ENCODE measurements at regions not wholly inside any gene's neighbourhood (a gene's known extent, or its start where the extent isn't known, plus 50 kb on each side); places are given as distances from the start of the nearest gene placed in this dataset.

DNA sequence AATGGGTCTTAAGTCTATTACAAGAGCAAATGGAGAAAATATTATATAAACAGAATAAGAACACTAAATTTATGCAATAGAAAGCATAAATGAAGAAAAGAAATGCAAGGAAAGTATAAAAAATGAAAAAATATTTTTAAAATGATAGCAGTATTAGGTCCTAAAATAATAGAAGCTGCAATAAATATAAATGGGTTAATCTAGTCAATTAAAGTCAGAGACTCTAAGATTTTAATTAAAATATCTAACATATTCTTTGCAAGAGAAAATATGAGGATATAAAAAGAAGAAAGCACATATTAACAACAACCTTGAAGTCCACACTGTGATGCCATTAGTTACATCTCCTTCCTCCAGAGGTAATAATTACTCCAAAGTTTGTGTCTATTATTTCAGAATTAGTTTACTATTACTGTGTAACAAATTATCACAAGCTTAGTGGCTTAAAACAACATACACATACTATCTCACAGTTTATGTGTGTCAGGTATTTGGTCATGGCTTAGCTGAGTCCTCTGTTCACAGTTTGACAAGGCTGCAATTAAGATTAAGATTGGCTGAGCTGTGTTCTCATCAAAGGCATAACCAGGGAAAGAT, 174.9 kb downstream of the NAA11 start:
- H3K23ac ChIP-seq (ENCODE audit: low read length): no peak overlapping the region
- no peaks in the 10 kb centered on the region for H3K79me2 ChIP-seq (ENCODE audit: control insufficient read depth, insufficient read depth, low read length, poor library complexity)
- no peak overlapping the region for H4K91ac ChIP-seq (ENCODE audit: low read depth, low read length)
- no peaks in the 10 kb centered on the region for H3K79me1 ChIP-seq (ENCODE audit: low read length)
- no peaks in the 10 kb centered on the region for H3K4me1 ChIP-seq (ENCODE audit: control insufficient read depth in 1 of 2, insufficient read depth in 2 of 2, low read length in 2 of 2)
- no peak overlapping the region for H4K8ac ChIP-seq (ENCODE audit: low read depth, low read length)
- no peak overlapping the region for H2BK5ac ChIP-seq (ENCODE audit: low read depth, low read length, poor library complexity)
- H2AFZ ChIP-seq (ENCODE audit: insufficient read depth, low read length, poor library complexity): no peak overlapping the region
- H2BK12ac ChIP-seq (ENCODE audit: low read length): no peak overlapping the region
- no peaks in the 10 kb centered on the region for H3K9me3 ChIP-seq (ENCODE audit: insufficient read depth, low read depth, low read length)
- no peak for DNase-seq
- no peak overlapping the region for H3K27ac ChIP-seq (ENCODE audit: low read depth, low read length)
- no peak overlapping the region for H3K4ac ChIP-seq (ENCODE audit: low read depth, low read length)
- H3K27me3 ChIP-seq (ENCODE audit: insufficient read depth, low read length): no peaks in the 10 kb centered on the region
- H2BK120ac ChIP-seq (ENCODE audit: insufficient read depth, low read length, poor library complexity): no peak overlapping the region
- no peak overlapping the region for H2AK5ac ChIP-seq (ENCODE audit: low read length)
- no peak overlapping the region for H3K9ac ChIP-seq (ENCODE audit: low read length)
- no peak overlapping the region for H3K4me2 ChIP-seq (ENCODE audit: low read length)
- no peak overlapping the region for H3K4me3 ChIP-seq (ENCODE audit: low read depth, low read length)
- H3K36me3 ChIP-seq (ENCODE audit: control insufficient read depth in 1 of 2, insufficient read depth in 2 of 2, low read length in 2 of 2): no peaks in the 10 kb centered on the region
- no peak overlapping the region for H3K14ac ChIP-seq (ENCODE audit: low read length)
- H3K18ac ChIP-seq (ENCODE audit: low read length): no peak overlapping the region
- no peak overlapping the region for H4K12ac ChIP-seq (ENCODE audit: low read depth, low read length)

DNA sequence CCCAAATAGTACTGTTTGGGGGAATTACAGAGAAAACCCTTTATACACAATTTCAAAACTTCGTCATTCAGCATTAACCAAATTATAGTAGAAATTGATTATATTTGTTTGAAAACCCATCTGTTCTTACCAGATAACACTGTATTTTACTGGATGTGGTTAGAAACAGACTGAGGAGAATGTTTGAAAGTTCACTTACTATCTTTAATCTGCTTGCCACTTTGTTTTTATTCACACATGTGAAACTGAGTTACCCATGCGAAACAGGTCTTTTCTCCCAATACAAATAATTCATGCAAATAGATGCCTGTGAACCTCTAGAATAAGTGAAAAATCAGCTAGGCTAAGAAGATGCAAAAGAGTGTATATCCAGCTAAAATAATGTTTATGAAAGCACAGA, 177.5 kb downstream of the NAA11 start:
- no peak overlapping the region for H4K91ac ChIP-seq (ENCODE audit: low read depth, low read length)
- H3K14ac ChIP-seq (ENCODE audit: low read length): no peak overlapping the region
- no peak overlapping the region for H2BK5ac ChIP-seq (ENCODE audit: low read depth, low read length, poor library complexity)
- no peak overlapping the region for H3K4me3 ChIP-seq (ENCODE audit: low read depth, low read length)
- H2BK120ac ChIP-seq (ENCODE audit: insufficient read depth, low read length, poor library complexity): no peak overlapping the region
- no peak overlapping the region for H3K9ac ChIP-seq (ENCODE audit: low read length)
- no peaks in the 10 kb centered on the region for H3K27me3 ChIP-seq (ENCODE audit: insufficient read depth, low read length)
- no peaks in the 10 kb centered on the region for H3K36me3 ChIP-seq (ENCODE audit: control insufficient read depth in 1 of 2, insufficient read depth in 2 of 2, low read length in 2 of 2)
- no peak overlapping the region for H3K23ac ChIP-seq (ENCODE audit: low read length)
- no peak overlapping the region for H4K8ac ChIP-seq (ENCODE audit: low read depth, low read length)
- WGBS (ENCODE audit: extremely low coverage, insufficient coverage, insufficient read length): no CpG with 5 or more reads among the region's 2 CpGs
- H2BK12ac ChIP-seq (ENCODE audit: low read length): no peak overlapping the region
- H4K12ac ChIP-seq (ENCODE audit: low read depth, low read length): no peak overlapping the region
- DNase-seq: no peak
- no peaks in the 10 kb centered on the region for H3K9me3 ChIP-seq (ENCODE audit: insufficient read depth, low read depth, low read length)
- no peak overlapping the region for H3K27ac ChIP-seq (ENCODE audit: low read depth, low read length)
- H2AFZ ChIP-seq (ENCODE audit: insufficient read depth, low read length, poor library complexity): no peak overlapping the region
- H3K4me2 ChIP-seq (ENCODE audit: low read length): no peak overlapping the region
- H3K4ac ChIP-seq (ENCODE audit: low read depth, low read length): no peak overlapping the region
- no peak overlapping the region for H3K18ac ChIP-seq (ENCODE audit: low read length)
- H3K4me1 ChIP-seq (ENCODE audit: control insufficient read depth in 1 of 2, insufficient read depth in 2 of 2, low read length in 2 of 2): no peaks in the 10 kb centered on the region
- H3K79me2 ChIP-seq (ENCODE audit: control insufficient read depth, insufficient read depth, low read length, poor library complexity): no peaks in the 10 kb centered on the region
- H3K79me1 ChIP-seq (ENCODE audit: low read length): no peaks in the 10 kb centered on the region
- H2AK5ac ChIP-seq (ENCODE audit: low read length): no peak overlapping the region

DNA sequence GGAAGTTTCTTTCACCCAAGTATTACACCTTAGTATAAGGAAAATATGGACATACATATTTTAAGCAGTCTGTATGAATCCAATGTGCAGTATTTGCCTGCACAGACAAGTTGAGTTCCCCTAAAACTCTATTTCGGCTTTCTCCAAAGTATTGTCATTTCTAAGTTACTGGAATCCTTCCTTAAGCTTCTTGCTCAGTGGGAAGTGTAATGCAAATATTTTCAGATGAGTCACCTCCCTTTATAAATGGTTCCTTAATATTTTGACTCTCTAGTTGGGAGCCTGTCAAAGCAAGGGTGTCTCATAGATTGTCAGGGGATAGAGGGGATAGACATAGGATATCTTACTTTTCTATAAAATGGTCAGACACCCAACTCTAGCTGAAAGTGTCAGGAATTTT, 178.6 kb downstream of the NAA11 start:
- no peak overlapping the region for H3K9ac ChIP-seq (ENCODE audit: low read length)
- H3K79me1 ChIP-seq (ENCODE audit: low read length): no peaks in the 10 kb centered on the region
- no peak overlapping the region for H4K12ac ChIP-seq (ENCODE audit: low read depth, low read length)
- H2BK12ac ChIP-seq (ENCODE audit: low read length): no peak overlapping the region
- H2BK120ac ChIP-seq (ENCODE audit: insufficient read depth, low read length, poor library complexity): no peak overlapping the region
- H3K23ac ChIP-seq (ENCODE audit: low read length): no peak overlapping the region
- no peak overlapping the region for H3K4ac ChIP-seq (ENCODE audit: low read depth, low read length)
- no peaks in the 10 kb centered on the region for H3K79me2 ChIP-seq (ENCODE audit: control insufficient read depth, insufficient read depth, low read length, poor library complexity)
- H3K4me3 ChIP-seq (ENCODE audit: low read depth, low read length): no peak overlapping the region
- no peak overlapping the region for H3K4me2 ChIP-seq (ENCODE audit: low read length)
- no CpG with 5 or more reads among the region's 1 CpG for WGBS (ENCODE audit: extremely low coverage, insufficient coverage, insufficient read length)
- no peaks in the 10 kb centered on the region for H3K36me3 ChIP-seq (ENCODE audit: control insufficient read depth in 1 of 2, insufficient read depth in 2 of 2, low read length in 2 of 2)
- H2BK5ac ChIP-seq (ENCODE audit: low read depth, low read length, poor library complexity): no peak overlapping the region
- H2AK5ac ChIP-seq (ENCODE audit: low read length): no peak overlapping the region
- H3K4me1 ChIP-seq (ENCODE audit: control insufficient read depth in 1 of 2, insufficient read depth in 2 of 2, low read length in 2 of 2): no peaks in the 10 kb centered on the region
- no peaks in the 10 kb centered on the region for H3K27me3 ChIP-seq (ENCODE audit: insufficient read depth, low read length)
- no peak for DNase-seq
- no peak overlapping the region for H3K27ac ChIP-seq (ENCODE audit: low read depth, low read length)
- no peak overlapping the region for H3K18ac ChIP-seq (ENCODE audit: low read length)
- no peak overlapping the region for H4K91ac ChIP-seq (ENCODE audit: low read depth, low read length)
- no peak overlapping the region for H3K14ac ChIP-seq (ENCODE audit: low read length)
- no peak overlapping the region for H2AFZ ChIP-seq (ENCODE audit: insufficient read depth, low read length, poor library complexity)
- no peak overlapping the region for H4K8ac ChIP-seq (ENCODE audit: low read depth, low read length)
- H3K9me3 ChIP-seq (ENCODE audit: insufficient read depth, low read depth, low read length): no peaks in the 10 kb centered on the region

DNA sequence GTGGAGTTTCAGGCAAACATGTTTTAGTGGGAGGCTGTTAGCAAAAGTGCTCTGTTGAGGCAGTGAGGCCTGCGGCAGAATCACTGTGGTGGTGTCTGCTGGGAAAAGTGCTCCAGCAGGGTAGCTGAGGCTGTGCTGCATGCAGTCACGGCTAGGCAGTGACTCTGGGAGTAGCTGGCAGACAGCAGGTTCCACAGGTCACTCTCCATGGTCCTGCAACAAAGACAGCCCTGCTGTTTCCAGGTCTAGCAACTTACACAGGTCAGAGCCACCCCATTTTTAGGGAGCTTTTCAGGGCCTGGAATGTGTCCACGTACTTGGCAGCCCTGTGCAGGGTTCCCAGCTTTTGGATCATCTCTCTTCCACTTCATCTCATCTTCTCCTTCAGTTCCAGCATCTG, 184.3 kb downstream of the NAA11 start:
- Histone ChIP-seq H3K18ac (ENCODE audit: low read length) (no peak overlapping the region), H3K4ac (ENCODE audit: low read depth, low read length) (no peak overlapping the region), H2AK5ac (ENCODE audit: low read length) (no peak overlapping the region), H4K12ac (ENCODE audit: low read depth, low read length) (no peak overlapping the region), H2BK120ac (ENCODE audit: insufficient read depth, low read length, poor library complexity) (no peak overlapping the region), H3K36me3 (ENCODE audit: control insufficient read depth in 1 of 2, insufficient read depth in 2 of 2, low read length in 2 of 2) (no peaks in the 10 kb centered on the region), H3K4me2 (ENCODE audit: low read length) (no peak overlapping the region), H3K27me3 (ENCODE audit: insufficient read depth, low read length) (no peaks in the 10 kb centered on the region), H2BK5ac (ENCODE audit: low read depth, low read length, poor library complexity) (no peak overlapping the region), H3K79me1 (ENCODE audit: low read length) (no peaks in the 10 kb centered on the region), H3K9me3 (ENCODE audit: insufficient read depth, low read depth, low read length) (no peaks in the 10 kb centered on the region), H3K79me2 (ENCODE audit: control insufficient read depth, insufficient read depth, low read length, poor library complexity) (no peaks in the 10 kb centered on the region), H2AFZ (ENCODE audit: insufficient read depth, low read length, poor library complexity) (no peak overlapping the region), H4K91ac (ENCODE audit: low read depth, low read length) (no peak overlapping the region), H3K27ac (ENCODE audit: low read depth, low read length) (no peak overlapping the region), H3K9ac (ENCODE audit: low read length) (no peak overlapping the region), H2BK12ac (ENCODE audit: low read length) (no peak overlapping the region), H3K4me3 (ENCODE audit: low read depth, low read length) (no peak overlapping the region), H3K14ac (ENCODE audit: low read length) (no peak overlapping the region), H3K4me1 (ENCODE audit: control insufficient read depth in 1 of 2, insufficient read depth in 2 of 2, low read length in 2 of 2) (no peaks in the 10 kb centered on the region), H3K23ac (ENCODE audit: low read length) (no peak overlapping the region), H4K8ac (ENCODE audit: low read depth, low read length) (no peak overlapping the region)
- no CpG with 5 or more reads among the region's 3 CpGs for WGBS (ENCODE audit: extremely low coverage, insufficient coverage, insufficient read length)
- DNase-seq: peak in 1 of 2 donors; percentile 6
